ENCODE measurements at regions not wholly inside any gene's neighbourhood (a gene's known extent, or its start where the extent isn't known, plus 50 kb on each side); places are given as distances from the start of the nearest gene placed in this dataset.

DNA sequence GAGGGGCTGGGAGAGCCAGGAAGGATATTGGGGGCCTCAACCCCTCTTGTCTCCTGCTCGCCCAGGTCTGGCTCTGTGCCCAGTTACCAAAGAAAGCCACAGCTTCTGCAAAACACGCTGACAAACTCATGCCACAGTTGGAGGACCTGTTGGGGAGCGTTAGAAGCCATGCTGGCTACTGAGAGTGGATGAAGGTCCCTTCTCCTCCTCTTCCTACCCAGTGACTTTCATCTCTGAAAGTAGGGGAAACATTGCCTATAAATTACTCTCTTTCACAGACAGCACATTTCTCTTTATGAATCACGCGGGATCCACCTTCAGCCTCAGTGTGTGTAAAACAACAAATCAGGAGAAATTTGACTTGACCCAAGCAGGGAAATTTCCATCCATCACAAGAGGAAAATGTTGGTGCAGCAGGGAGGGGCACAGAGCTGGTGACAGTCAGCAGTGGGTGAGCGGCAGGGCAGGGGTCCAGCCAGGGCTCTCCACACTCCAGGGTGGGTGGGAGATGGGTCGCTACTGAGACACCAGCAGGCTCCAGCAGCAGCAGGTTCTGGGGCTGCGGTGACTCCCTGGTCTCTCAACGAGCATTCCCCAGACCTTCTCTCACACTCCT lies 181.9 kb downstream of the FGF18 start:
- TF ChIP-seq, protein P1, sequence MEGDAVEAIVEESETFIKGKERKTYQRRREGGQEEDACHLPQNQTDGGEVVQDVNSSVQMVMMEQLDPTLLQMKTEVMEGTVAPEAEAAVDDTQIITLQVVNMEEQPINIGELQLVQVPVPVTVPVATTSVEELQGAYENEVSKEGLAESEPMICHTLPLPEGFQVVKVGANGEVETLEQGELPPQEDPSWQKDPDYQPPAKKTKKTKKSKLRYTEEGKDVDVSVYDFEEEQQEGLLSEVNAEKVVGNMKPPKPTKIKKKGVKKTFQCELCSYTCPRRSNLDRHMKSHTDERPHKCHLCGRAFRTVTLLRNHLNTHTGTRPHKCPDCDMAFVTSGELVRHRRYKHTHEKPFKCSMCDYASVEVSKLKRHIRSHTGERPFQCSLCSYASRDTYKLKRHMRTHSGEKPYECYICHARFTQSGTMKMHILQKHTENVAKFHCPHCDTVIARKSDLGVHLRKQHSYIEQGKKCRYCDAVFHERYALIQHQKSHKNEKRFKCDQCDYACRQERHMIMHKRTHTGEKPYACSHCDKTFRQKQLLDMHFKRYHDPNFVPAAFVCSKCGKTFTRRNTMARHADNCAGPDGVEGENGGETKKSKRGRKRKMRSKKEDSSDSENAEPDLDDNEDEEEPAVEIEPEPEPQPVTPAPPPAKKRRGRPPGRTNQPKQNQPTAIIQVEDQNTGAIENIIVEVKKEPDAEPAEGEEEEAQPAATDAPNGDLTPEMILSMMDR (conservative IDR thresholded peaks at IDR 0.05; ENCODE audit: low read depth, low read length) = no peak
- no peak for TF ChIP-seq EZH2 (IDR thresholded peaks at IDR 0.05; ENCODE audit: borderline replicate concordance, low read depth, low read length, poor library complexity, severe bottlenecking)

Data from A673 (cell line).